ENCODE measurements at regions not wholly inside any gene's neighbourhood (a gene's known extent, or its start where the extent isn't known, plus 50 kb on each side); places are given as distances from the start of the nearest gene placed in this dataset.

GRCh38 chr13:65917731-65918130 lies 1312.4 kb downstream of the PCDH9 start:
- no peak overlapping the region for H3K27ac Mint-ChIP-seq

More at GRCh38 chr13:65917731-65918130, 1312.4 kb downstream of the PCDH9 start:
- Histone ChIP-seq H3K27me3 (ENCODE audit: insufficient read depth, low read length) (no peaks in the 10 kb centered on the region), H2AK5ac (ENCODE audit: insufficient read length, low read length) (no peak overlapping the region), H3K79me2 (ENCODE audit: insufficient read depth, low read length) (no peaks in the 10 kb centered on the region), H4K8ac (replicated peaks; ENCODE audit: insufficient read length, low read depth, low read length) (no peak overlapping the region), H2BK120ac (ENCODE audit: low read depth, low read length, poor library complexity, severe bottlenecking) (no peak overlapping the region), H4K5ac (ENCODE audit: insufficient read length, low read depth, low read length) (no peak overlapping the region), H2BK5ac (ENCODE audit: insufficient read length, low read length) (no peak overlapping the region), H4K91ac (ENCODE audit: insufficient read length, low read depth, low read length) (no peak overlapping the region), H3K79me1 (ENCODE audit: insufficient read depth, low read depth, low read length, poor library complexity, severe bottlenecking) (no peaks in the 10 kb centered on the region), H3K27ac (ENCODE audit: insufficient read length, low read depth, low read length) (no peak overlapping the region), H2AFZ (ENCODE audit: low read length) (no peak overlapping the region), H3K18ac (ENCODE audit: insufficient read length, low read depth, low read length) (no peak overlapping the region), H4K20me1 (ENCODE audit: control insufficient read depth, insufficient read depth, insufficient read length) (no peaks in the 10 kb centered on the region), H3T11ph (ENCODE audit: low read length) (no peak overlapping the region), H3K56ac (ENCODE audit: insufficient read length, low read depth, low read length) (no peak overlapping the region), H3K9me3 (ENCODE audit: control insufficient read depth, low read depth, low read length) (no peaks in the 10 kb centered on the region), H3K9ac (ENCODE audit: extremely low read depth, insufficient read length, low read length) (no peak overlapping the region), H2BK20ac (ENCODE audit: low read depth, low read length, poor library complexity, severe bottlenecking) (no peak overlapping the region), H3K23me2 (ENCODE audit: insufficient read length, low read depth, low read length, poor library complexity, severe bottlenecking) (no peaks in the 10 kb centered on the region), H3K23ac (ENCODE audit: insufficient read length, low read depth, low read length) (no peak overlapping the region), H3K4me1 (ENCODE audit: insufficient read depth, low read length) (no peaks in the 10 kb centered on the region), H2BK15ac (ENCODE audit: low read depth, low read length) (no peak overlapping the region), H2BK12ac (ENCODE audit: insufficient read length, low read depth, low read length) (no peak overlapping the region), H3K4ac (ENCODE audit: low read depth, low read length) (no peak overlapping the region), H3K4me2 (ENCODE audit: insufficient read depth, insufficient read length, low read length) (no peak overlapping the region), H3K14ac (ENCODE audit: insufficient read depth, low read length) (no peak overlapping the region)
- Mint-ChIP-seq H3K36me3 (ENCODE audit: insufficient read depth in 1 of 3, low read depth in 3 of 3) (no peaks in the 10 kb centered on the region), H3K4me1 (no peaks in the 10 kb centered on the region), H3K27me3 (ENCODE audit: low read depth) (no peaks in the 10 kb centered on the region), H3K4me3 (no peak overlapping the region), H3K9me3 (no peaks in the 10 kb centered on the region)
- no CpG with 5 or more reads among the region's 3 CpGs for WGBS (ENCODE audit: extremely low coverage, insufficient read length, low lambda C conversion rate)
- no peak for TF ChIP-seq CTCF (conservative IDR thresholded peaks at IDR 0.05)
- no peak for DNase-seq
